NCI-H69 (cell line): ENCODE measurements at regions not wholly inside any gene's neighbourhood (a gene's known extent, or its start where the extent isn't known, plus 50 kb on each side); places are given as distances from the start of the nearest gene placed in this dataset.
"Not testable (repeated sequence)": the region's sequence is repeated elsewhere in the genome, so short reads cannot be mapped to it uniquely, and the experiment has no call there.

Source experiments
- DNase-seq: peaks from one replicate; lab custom pipeline; 2025; lab: John Stamatoyannopoulos, UW

- no peak for DNase-seq
Observed at GRCh38 chr14:86796221-86797074, 1196.5 kb downstream of the GALC start.

DNA sequence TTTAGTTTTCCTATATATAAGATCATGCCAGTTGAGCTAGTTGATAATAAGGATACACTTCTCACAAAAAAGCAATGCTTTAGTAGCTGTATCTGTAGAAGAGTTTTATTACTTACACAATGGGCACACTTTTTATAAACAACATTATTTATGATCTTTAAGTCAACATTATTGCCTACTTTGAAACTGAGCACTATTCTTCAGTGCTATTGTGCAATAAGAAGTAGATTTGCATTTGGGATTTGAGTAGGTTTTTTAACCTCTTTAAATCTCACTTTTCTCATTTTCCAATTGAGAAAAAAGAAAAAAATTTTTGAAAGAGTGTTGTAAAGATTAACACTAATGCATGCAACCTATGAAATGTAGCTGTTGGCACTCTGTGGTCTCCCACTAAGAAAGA, 1198.3 kb downstream of the GALC start:
- DNase-seq: no peak

GRCh38 chr14:86790408-86791364, 1202.3 kb downstream of the GALC start:
- peak; percentile 33 for DNase-seq

- peak; percentile 26 for DNase-seq
Observed at GRCh38 chr14:86788224-86788623, 1204.8 kb downstream of the GALC start.

DNA sequence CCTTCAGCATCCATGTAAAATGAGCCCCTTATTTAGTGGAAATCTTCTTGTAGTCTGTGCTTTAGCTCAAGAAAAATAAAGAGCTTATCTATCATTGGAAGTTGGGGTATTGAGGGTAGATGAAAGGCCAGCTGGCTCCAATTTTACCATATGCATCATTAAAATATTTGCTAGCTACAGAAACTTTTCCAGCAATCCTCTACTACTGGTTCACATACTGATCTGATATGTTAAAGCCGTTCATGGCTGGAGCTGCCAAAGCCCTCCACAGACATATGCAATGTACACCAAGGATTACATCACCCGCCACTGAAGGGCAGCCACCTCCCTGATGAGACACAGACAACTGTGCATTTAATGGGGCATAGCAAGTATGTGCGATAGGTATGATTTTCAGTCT, 1205.3 kb downstream of the GALC start:
- peak; percentile 88 for DNase-seq

- DNase-seq: no peak
Observed at GRCh38 chr14:86782092-86782580, 1210.8 kb downstream of the GALC start.

DNA sequence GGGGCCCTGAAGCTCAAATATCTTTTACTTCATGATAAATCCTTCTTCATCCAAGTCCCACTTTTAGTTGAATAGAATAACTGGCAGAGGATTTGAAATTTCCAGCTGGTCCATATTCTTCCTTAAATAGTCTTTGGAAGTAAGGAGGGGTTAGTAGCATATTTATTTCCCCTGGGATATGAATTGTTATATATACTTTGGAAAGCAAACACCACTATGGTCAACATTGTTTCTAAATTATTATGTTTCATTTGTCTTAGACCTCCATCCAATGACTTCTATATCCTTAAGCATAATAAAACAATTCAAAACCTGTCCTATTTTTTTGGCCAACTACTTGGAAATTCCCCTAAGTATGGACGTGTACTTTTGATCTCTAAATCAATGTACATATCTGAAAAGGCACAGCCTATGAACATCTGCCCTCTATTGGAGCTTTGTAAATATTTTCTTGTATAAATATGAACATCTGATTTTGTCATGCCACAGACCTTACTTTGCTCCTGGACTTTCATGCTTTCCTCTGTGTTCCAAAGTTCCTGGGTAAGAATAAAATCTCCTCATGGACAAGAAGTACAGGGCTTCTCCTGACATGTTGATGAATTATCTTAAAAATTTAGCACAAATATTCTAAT, 1212.0 kb downstream of the GALC start:
- peak; percentile 57 for DNase-seq

DNA sequence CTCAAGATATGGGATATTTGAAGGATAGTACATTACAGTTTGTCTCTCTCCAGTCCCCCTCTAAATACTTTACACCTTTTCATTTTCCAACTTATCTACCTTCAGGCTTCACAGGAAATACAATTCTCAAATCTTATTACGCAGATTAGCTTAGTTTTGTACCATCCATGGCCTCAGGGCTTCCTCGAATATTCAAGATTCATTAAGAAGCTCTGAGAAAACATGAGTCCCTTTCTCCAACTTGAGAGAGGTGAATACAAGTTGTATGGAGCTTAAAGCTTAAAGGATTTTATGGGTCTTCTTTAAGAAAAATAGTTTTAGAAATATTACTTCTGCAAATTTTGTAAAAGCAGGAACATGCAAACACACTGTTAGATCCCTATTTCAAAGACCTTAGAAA, 1212.5 kb downstream of the GALC start:
- no peak for DNase-seq

DNA sequence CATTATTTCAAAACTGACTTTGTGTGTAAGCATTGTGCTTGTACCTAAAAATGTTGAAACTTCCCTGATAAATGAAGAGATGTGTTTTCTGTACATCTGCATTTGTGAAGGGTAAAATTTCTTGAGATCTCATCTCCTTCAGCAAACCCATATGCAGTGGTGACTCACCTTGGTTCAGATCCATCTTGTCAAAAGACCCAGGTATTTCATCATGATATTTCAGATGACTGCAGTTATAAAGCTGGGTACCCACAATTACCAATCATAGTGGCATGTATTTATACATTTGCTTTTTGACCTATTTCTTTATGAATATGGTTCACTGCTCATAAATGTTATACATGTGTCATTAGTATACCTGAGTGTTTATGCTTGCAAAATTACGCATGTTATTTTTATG, 1213.6 kb downstream of the GALC start:
- DNase-seq: no peak

DNA sequence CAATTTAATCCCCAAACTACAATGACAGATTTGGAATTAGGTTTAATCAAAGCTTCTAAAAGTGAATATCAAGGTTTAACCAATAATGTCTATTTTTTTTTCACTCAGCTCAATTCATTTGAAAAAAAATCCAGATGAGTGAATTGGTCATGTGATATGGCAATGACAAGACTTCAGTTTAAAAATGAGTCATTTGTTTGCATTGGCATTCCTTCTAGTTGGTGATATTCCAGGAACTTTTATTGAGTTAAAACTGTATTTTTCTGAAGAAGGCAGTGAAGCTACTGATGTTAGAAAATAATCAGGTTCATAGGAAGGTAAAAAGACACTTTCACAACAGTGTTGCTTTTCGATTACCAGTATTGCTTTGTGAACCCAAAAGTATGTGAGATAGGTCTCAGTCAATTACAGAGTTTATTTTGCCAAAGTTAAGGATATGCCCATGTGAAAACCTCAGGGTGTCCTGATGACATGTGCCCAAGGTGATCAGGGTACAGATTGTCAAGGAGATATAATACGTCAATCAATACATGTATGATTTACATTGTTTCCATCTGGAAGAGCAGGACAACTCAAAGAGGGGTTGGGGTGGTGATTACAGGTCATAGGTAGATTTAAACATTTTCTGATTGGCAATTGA, 1214.9 kb downstream of the GALC start:
- peak; percentile 17 for DNase-seq

DNA sequence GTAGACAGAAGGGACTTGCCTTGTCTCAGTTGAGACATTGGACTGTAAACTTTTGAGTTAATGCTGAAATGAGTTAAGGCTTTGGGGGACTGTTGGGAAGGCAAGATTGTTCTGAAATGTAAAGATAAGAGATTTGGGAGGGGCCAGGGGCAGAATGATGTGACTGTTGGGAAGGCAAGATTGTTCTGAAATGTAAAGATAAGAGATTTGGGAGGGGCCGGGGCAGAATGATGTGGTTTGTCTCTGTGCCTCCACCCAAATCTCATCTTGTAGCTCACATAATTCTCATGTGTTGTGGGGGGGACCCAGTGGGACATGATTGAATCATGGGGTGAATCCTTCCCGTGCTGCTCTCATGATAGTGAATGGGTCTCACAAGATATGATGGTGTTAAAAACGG, 1217.1 kb downstream of the GALC start:
- not testable (repeated sequence) for DNase-seq

DNA sequence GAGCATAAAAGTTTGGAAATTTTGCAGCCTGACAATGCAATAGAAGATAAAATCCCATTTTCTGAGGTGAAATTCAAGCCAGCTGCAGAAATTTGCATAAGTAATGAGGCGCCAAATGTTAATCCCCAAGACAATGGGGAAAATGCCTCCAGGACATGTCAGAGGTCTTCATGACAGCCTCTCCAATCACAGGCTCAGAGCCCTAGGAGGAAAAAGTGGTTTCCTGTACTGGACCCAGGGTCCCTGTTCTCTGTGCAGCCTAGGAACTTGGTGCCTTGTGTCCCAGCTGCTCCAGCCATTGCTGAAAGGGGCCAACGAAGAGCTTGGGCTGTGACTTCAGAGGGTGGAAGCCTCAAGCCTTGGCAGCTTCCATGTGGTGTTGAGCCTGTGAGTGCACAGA, 1218.1 kb downstream of the GALC start:
- DNase-seq: peak; percentile 13

- no peak for DNase-seq
Observed at GRCh38 chr14:86772075-86772474, 1220.9 kb downstream of the GALC start.

DNA sequence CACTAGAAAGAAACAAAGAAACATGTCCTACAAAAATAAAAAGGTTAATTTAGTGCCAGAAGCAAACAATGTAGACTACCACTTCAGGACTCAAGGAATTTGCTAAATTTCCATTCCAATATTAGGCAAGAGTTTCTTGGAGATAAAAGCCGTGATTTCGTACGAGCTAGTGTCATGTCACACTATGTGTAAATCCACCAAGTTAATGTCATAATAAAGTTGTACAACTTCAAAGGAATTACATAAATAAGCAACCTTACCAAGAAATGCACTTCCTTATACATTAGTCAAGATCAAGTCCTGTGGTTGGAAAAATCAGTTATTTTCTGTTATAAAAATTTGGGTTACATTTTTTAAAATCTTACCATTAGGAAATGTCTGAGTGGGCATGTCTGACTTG, 1222.8 kb downstream of the GALC start:
- DNase-seq: no peak

DNA sequence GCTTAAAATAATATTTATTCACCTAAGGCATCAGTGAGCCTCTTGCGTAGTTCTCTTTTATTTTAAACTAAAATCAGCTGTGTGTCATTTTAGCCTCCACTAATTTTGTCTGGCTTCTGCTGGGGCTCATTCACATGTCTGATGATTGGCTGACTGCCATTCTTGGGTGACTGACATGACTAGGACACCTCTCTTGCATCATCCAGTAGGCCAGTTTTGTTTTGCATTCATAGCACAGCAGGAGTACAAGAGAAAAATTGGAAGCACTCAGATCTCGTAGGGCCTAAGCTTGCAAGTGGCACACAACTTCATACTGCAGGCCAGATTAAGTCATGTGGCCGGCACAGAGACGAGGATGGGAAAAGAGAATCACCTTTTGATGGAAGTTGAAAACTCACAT, 1226.5 kb downstream of the GALC start:
- DNase-seq: peak; percentile 39

GRCh38 chr14:86761611-86762010, 1231.4 kb downstream of the GALC start:
- DNase-seq: no peak

DNA sequence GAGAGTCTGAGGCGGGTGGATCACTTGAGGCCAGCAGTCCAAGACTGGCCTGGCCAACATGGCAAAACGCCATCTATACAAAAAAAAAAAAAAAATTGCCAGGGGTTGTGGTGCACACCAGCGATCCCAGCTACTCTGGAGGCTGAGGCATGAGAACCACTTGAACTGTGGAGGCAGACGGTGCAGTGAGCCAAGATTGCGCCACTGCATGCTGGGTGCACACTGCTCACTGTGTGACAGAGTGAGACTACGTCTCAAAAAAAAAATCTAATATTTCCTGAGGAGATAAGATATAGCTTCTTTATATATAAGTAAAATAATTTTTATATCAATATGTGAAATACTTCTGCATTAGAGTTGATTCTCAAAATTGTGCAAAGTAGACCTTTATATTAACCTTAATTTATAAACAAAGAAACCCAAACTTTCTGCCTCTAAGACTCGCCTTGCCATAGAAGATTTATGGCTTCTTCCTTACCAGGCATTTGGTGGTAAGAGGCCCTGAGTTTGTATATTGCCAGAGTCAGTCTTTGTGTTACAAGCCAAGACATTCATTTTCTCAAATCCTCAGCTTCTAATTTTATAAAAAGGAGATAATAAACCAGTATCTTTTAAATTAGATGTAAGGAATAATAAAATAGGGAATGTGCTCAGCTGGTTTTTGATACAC, 1226.7 kb downstream of the FLRT2 start:
- DNase-seq: no peak

DNA sequence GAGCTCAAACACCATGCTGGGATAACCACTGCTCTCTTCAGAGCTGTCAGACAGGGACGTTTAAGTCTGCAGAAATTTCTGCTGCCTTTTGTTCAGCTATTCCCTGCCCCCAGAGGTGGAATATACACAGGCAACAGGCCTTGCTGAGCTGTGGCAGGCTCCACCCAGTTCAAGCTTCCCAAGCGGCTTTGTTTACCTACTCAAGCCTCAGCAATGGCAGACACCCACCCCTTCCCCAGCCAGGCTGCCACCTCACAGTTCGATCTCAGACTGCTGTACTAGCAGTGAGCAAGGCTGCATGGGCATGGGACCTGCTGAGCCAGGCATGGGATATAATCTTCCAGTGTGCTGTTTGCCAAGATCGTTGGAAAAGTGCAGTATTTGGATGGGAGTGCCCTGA, 1220.5 kb downstream of the FLRT2 start:
- DNase-seq: peak; percentile 45

DNA sequence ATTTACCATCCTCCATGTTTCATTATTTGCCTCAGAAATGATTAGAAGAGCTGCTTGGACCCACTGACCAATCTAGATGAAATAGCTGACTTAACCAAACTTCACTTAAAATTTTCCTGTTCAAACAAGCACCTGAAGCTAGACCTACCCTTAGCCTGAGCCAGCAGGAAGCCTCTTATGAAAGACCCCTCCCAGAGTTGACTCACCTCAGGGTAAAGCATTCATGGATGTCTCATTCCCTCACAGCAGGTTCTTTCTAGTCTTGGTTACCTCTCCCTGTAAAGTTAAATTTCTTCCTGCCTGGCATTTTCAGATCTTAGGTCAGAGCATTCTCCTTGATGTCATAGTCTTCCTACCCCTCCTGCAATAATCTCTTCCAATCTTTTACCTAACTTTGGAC, 1209.8 kb downstream of the FLRT2 start:
- DNase-seq: no peak

GRCh38 chr14:86731427-86731826, 1201.5 kb downstream of the FLRT2 start:
- not testable (repeated sequence) for DNase-seq

- no peak for DNase-seq
Observed at GRCh38 chr14:86723254-86723624, 1193.3 kb downstream of the FLRT2 start.
